Activated T-helper 1 cell treated with anti-CD3 and anti-CD28 coated beads, Interleukin-12 subunit alpha, Interleukin-12 subunit beta, Interleukin-2, Interleukin-4 antibody, amounts not matched to agents 30 ng/mL and 10 ng/mL and 1 ng/mL, durations not matched to agents 14 hours and 24 hours and 36 hours (primary cell): ENCODE measurements at regions not wholly inside any gene's neighbourhood (a gene's known extent, or its start where the extent isn't known, plus 50 kb on each side); places are given as distances from the start of the nearest gene placed in this dataset.

Experiments
- DNase-seq: peaks from one replicate; pipeline ENCODE4 v3.0.0; 2021; ENCODE audit warnings: low spot score
- H3K27ac Mint-ChIP-seq: one replicate; pipeline ENCODE4 v1.8.0; 2021; ENCODE audit warnings: mild to moderate bottlenecking, mixed read lengths
- H3K27me3 Mint-ChIP-seq: one replicate; pipeline ENCODE4 v1.8.0; 2022; ENCODE audit warnings: mild to moderate bottlenecking, moderate library complexity, mixed read lengths; ENCODE audit not compliant: insufficient read depth
- H3K36me3 Mint-ChIP-seq: one replicate; pipeline ENCODE4 v1.8.0; 2021; ENCODE audit warnings: low read depth, mixed read lengths
- H3K4me1 Mint-ChIP-seq: one replicate; pipeline ENCODE4 v1.8.0; 2021; ENCODE audit warnings: low read depth, mixed read lengths
- H3K4me3 Mint-ChIP-seq: one replicate; pipeline ENCODE4 v1.8.0; 2021; ENCODE audit warnings: mild to moderate bottlenecking, moderate library complexity, mixed read lengths
- H3K9me3 Mint-ChIP-seq: one replicate; pipeline ENCODE4 v1.8.0; 2021; ENCODE audit warnings: mixed read lengths
- intact Hi-C: fragments of 100-400 bp; cut with micrococcal nuclease; formaldehyde crosslinking; loops from one replicate; pipeline ENCODE4 v1.15.1; 2024

DNA sequence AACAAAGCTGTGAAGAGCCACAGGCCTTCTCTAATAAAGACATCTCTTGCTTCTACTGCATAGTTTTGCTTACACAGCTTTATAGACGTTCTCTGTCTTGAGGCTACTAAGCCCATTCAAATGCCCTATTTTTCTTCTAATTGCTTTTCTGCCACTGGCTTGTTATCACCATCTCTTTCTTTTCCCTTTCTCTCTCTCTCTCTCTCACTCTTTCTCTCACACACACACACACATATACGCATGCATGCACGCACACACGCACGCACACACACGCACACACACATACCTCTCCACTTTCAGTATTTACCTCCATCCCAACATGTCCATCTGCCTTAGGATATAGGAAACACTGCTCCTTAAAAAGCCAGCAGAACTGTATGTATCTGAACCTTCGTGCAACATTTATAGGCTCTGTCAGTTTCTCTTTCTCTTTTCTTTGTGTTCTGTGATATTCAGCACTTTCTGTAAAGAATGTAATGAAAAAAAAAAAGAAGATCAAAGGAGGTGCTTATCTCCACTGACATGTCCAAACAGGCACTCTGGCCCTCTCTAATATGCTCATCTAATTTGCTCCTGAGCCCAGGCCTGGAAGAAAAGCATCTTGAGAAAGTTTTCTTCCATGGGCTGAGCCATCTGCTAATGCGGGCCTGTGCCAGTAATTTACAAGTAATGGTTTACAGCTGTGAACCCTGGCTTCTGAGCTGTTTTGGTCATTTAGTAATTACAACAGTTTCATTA is 1046.7 kb upstream of the MAP3K7 start:
- no peak for DNase-seq
- intact Hi-C loops: no loop called here
- no peaks in the 10 kb centered on the region for H3K4me1 Mint-ChIP-seq
- H3K9me3 Mint-ChIP-seq: no peaks in the 10 kb centered on the region
- no peaks in the 10 kb centered on the region for H3K36me3 Mint-ChIP-seq
- no peak overlapping the region for H3K4me3 Mint-ChIP-seq
- no peak overlapping the region for H3K27ac Mint-ChIP-seq
- H3K27me3 Mint-ChIP-seq: no peaks in the 10 kb centered on the region

GRCh38 chr6:91632308-91632707 is 1045.4 kb upstream of the MAP3K7 start:
- H3K4me1 Mint-ChIP-seq: no peaks in the 10 kb centered on the region
- DNase-seq: no peak
- H3K4me3 Mint-ChIP-seq: no peak overlapping the region

DNA sequence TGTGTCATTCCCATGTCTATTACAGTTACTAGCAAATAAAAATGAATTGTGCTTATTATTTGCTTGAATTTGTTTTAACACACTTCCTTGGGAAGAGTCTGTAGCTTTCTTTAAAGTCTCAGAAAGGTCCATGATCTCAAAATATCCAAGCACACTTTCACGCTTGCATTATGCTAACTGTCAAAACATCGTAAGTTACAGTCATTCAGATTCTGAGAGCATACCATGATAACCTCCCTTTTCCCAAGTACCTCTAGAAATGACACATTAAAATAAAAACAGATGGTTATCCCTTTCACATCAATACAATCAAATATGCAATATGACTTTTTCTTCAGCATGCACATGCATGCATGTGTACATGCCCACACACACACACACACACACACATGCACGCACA is 1044.4 kb upstream of the MAP3K7 start:
- intact Hi-C loops: no loop called here
- DNase-seq: no peak
- Mint-ChIP-seq H3K36me3 (no peaks in the 10 kb centered on the region), H3K27ac (no peak overlapping the region), H3K9me3 (no peaks in the 10 kb centered on the region), H3K4me1 (no peaks in the 10 kb centered on the region), H3K4me3 (no peak overlapping the region), H3K27me3 (no peaks in the 10 kb centered on the region)

More at GRCh38 chr6:91632308-91632707, 1045.4 kb upstream of the MAP3K7 start:
- Mint-ChIP-seq H3K27me3 (no peaks in the 10 kb centered on the region), H3K27ac (no peak overlapping the region), H3K36me3 (no peaks in the 10 kb centered on the region), H3K9me3 (no peaks in the 10 kb centered on the region)
- intact Hi-C loops: no loop called here

GRCh38 chr6:91626911-91627310 is 1040.0 kb upstream of the MAP3K7 start:
- Mint-ChIP-seq H3K36me3 (no peaks in the 10 kb centered on the region), H3K27me3 (no peaks in the 10 kb centered on the region), H3K27ac (no peak overlapping the region), H3K9me3 (no peaks in the 10 kb centered on the region), H3K4me1 (no peaks in the 10 kb centered on the region), H3K4me3 (no peak overlapping the region)
- intact Hi-C loops: no loop called here
- DNase-seq: no peak

GRCh38 chr6:91613481-91613880 is 1026.6 kb upstream of the MAP3K7 start:
- no peak overlapping the region for H3K4me3 Mint-ChIP-seq
- H3K27me3 Mint-ChIP-seq: no peaks in the 10 kb centered on the region
- DNase-seq: no peak
- H3K4me1 Mint-ChIP-seq: no peaks in the 10 kb centered on the region
- no peaks in the 10 kb centered on the region for H3K36me3 Mint-ChIP-seq
- no peaks in the 10 kb centered on the region for H3K9me3 Mint-ChIP-seq
- intact Hi-C loops: no loop called here
- no peak overlapping the region for H3K27ac Mint-ChIP-seq

DNA sequence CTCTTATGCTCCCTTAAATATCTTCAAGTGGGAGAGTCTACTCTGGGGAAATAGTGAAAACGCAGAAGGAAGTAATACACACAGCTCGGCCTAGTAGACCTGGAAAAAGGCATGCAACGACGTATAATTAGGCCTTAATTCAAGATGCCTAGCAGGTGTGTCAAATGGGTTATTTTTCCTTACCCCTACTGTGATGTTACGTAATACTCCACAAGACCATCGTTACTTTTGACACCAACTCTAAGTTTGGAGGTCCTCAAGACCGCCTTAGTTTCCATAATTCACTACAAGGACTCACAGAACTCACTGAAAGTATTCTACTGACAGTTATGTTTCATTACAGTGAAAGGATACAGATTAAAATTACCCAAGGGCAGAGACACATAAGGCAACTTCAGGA is 1024.3 kb upstream of the MAP3K7 start:
- H3K4me3 Mint-ChIP-seq: no peak overlapping the region
- H3K4me1 Mint-ChIP-seq: no peaks in the 10 kb centered on the region
- H3K27me3 Mint-ChIP-seq: no peaks in the 10 kb centered on the region
- no peaks in the 10 kb centered on the region for H3K9me3 Mint-ChIP-seq
- no peak for DNase-seq
- no peak overlapping the region for H3K27ac Mint-ChIP-seq
- intact Hi-C loops: no loop called here
- H3K36me3 Mint-ChIP-seq: no peaks in the 10 kb centered on the region

GRCh38 chr6:91608428-91608827 is 1021.6 kb upstream of the MAP3K7 start:
- Mint-ChIP-seq H3K9me3 (no peaks in the 10 kb centered on the region), H3K4me1 (no peaks in the 10 kb centered on the region), H3K4me3 (no peak overlapping the region), H3K36me3 (no peaks in the 10 kb centered on the region), H3K27ac (no peak overlapping the region), H3K27me3 (no peaks in the 10 kb centered on the region)
- intact Hi-C loops: no loop called here
- DNase-seq: no peak

- H3K27me3 Mint-ChIP-seq: no peaks in the 10 kb centered on the region
- H3K9me3 Mint-ChIP-seq: no peaks in the 10 kb centered on the region
- no peak overlapping the region for H3K27ac Mint-ChIP-seq
- no peaks in the 10 kb centered on the region for H3K4me1 Mint-ChIP-seq
- DNase-seq: no peak
- intact Hi-C loops: no loop called here
- no peaks in the 10 kb centered on the region for H3K36me3 Mint-ChIP-seq
- no peak overlapping the region for H3K4me3 Mint-ChIP-seq
Observed at GRCh38 chr6:91606148-91606901, 1019.5 kb upstream of the MAP3K7 start.

DNA sequence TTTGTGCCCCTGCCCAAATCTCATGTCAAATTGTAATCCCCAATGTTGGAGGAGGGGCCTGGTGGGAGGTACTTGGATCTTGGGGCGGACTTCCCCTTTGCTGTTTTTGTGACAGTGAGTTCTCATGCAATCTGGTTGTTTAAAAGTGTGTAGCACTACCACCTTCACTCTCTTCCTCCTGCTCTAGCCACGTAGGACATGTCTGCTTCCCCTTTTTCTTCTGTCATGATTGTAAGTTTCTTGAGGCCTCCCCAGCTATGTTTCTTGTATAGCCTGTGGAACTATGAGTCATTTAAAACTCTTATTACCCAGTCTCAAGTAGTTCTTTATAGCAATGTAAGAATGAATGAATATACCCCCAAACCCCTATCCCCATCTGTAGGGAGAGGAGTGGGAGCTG is 1013.7 kb upstream of the MAP3K7 start:
- Mint-ChIP-seq H3K36me3 (no peaks in the 10 kb centered on the region), H3K4me1 (no peaks in the 10 kb centered on the region), H3K9me3 (no peaks in the 10 kb centered on the region), H3K27me3 (no peaks in the 10 kb centered on the region), H3K27ac (no peak overlapping the region), H3K4me3 (no peak overlapping the region)
- intact Hi-C loops: no loop called here
- DNase-seq: no peak

- H3K27ac Mint-ChIP-seq: no peak overlapping the region
- no peaks in the 10 kb centered on the region for H3K27me3 Mint-ChIP-seq
- DNase-seq: no peak
- intact Hi-C loops: no loop called here
- H3K4me3 Mint-ChIP-seq: no peak overlapping the region
- H3K9me3 Mint-ChIP-seq: no peaks in the 10 kb centered on the region
- no peaks in the 10 kb centered on the region for H3K4me1 Mint-ChIP-seq
- H3K36me3 Mint-ChIP-seq: no peaks in the 10 kb centered on the region
Observed at GRCh38 chr6:91590191-91590590, 1003.3 kb upstream of the MAP3K7 start.

GRCh38 chr6:91580635-91581034 is 993.8 kb upstream of the MAP3K7 start:
- Mint-ChIP-seq H3K27ac (no peak overlapping the region), H3K36me3 (no peaks in the 10 kb centered on the region), H3K4me3 (no peak overlapping the region), H3K4me1 (no peaks in the 10 kb centered on the region), H3K27me3 (no peaks in the 10 kb centered on the region), H3K9me3 (no peaks in the 10 kb centered on the region)
- no peak for DNase-seq
- intact Hi-C loops: no loop called here

DNA sequence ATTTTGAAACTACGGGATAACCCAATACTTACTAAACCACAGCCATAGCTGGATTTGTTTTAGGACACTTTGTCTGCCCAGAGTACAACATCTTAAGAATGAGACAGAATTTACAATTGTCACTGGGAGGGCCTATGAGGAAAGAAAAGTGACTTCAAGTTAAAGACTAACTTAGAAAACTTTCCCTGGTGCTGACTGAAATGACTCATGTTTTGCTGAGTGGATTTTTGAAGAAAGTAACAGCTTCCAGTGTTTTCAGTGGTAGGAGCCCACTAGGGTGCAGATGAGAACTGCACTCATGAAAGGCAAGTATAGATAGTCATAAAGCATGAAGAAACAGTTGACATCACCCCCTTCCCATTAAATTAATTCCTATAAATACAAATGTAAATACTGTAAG is 988.2 kb upstream of the MAP3K7 start:
- intact Hi-C loops: no loop called here
- Mint-ChIP-seq H3K4me1 (no peaks in the 10 kb centered on the region), H3K27ac (no peak overlapping the region), H3K9me3 (no peaks in the 10 kb centered on the region), H3K36me3 (no peaks in the 10 kb centered on the region), H3K27me3 (no peaks in the 10 kb centered on the region), H3K4me3 (no peak overlapping the region)
- no peak for DNase-seq

GRCh38 chr6:91573826-91574416 is 987.0 kb upstream of the MAP3K7 start:
- Mint-ChIP-seq H3K9me3 (no peaks in the 10 kb centered on the region), H3K36me3 (no peaks in the 10 kb centered on the region), H3K4me1 (no peaks in the 10 kb centered on the region), H3K27me3 (no peaks in the 10 kb centered on the region), H3K4me3 (no peak overlapping the region), H3K27ac (no peak overlapping the region)
- intact Hi-C loops: no loop called here
- no peak for DNase-seq
